ENCODE measurements at regions not wholly inside any gene's neighbourhood (a gene's known extent, or its start where the extent isn't known, plus 50 kb on each side); places are given as distances from the start of the nearest gene placed in this dataset.

DNA sequence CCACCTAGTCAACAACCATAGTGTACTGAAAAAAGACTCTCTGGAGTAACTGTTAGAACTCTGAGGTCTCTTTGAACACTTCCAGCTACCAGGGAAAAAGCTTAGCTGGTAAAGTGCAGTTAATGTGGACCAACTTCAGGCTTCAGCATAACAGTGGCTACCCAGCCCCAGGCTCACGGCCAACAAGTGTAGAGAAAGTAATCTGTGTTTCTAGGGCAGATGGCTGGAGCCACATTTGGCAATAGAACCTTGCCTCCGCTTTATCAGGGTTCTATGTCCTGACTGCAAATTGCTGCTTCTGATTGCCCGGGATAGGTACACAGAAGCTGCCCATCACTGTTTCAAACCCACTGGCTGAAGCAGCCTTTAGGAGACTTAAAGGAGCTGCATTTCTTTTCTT, 76.0 kb upstream of the SIMC1 start:
- TF ChIP-seq, protein P1, sequence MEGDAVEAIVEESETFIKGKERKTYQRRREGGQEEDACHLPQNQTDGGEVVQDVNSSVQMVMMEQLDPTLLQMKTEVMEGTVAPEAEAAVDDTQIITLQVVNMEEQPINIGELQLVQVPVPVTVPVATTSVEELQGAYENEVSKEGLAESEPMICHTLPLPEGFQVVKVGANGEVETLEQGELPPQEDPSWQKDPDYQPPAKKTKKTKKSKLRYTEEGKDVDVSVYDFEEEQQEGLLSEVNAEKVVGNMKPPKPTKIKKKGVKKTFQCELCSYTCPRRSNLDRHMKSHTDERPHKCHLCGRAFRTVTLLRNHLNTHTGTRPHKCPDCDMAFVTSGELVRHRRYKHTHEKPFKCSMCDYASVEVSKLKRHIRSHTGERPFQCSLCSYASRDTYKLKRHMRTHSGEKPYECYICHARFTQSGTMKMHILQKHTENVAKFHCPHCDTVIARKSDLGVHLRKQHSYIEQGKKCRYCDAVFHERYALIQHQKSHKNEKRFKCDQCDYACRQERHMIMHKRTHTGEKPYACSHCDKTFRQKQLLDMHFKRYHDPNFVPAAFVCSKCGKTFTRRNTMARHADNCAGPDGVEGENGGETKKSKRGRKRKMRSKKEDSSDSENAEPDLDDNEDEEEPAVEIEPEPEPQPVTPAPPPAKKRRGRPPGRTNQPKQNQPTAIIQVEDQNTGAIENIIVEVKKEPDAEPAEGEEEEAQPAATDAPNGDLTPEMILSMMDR (IDR thresholded peaks at IDR 0.05; ENCODE audit: low read depth, low read length), result no peak
- no peak for DNase-seq (ENCODE audit: extremely low read depth, low read depth)

DNA sequence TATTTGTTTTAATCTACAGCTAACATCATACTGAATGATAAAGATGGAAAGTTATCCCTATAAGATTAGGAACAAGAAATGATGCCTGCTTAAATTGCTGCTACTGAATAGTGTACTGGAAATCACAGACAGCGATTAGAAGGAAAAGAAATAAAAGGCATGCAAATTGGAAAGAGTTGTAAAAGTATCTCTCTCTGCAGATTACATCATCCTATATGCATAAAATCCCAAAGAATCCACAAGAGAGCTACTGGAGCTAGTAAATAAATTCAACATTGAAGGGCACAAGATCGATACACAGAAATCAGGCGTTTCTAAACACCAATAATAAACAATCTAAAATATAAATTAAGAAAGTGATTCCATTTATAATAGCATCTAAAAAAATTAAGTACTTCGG, 75.3 kb upstream of the SIMC1 start:
- no peak for DNase-seq (ENCODE audit: extremely low read depth, low read depth)
- TF ChIP-seq, protein P1 (IDR thresholded peaks at IDR 0.05; ENCODE audit: low read depth, low read length), result no peak

DNA sequence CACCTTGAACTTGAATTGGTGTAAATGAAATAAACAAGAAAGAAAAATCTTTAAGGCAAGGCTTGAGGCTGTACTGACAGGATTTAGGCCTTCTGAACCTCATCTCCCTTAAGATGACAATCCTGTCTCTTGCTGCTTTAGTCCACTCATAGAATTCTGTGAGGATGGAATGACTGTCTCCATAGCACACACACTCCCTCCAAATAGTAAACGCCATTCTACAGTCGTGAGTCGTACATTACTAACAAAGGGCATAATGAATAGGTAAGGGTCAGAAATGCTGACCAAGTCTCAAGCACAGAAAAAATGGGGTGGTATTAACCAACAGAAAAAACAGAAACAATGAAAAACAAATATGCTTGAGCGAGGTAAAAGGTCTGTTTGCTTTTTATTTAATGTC, 71.8 kb upstream of the SIMC1 start:
- TF ChIP-seq, protein P1 (IDR thresholded peaks at IDR 0.05; ENCODE audit: low read depth, low read length), result no peak
- DNase-seq (ENCODE audit: extremely low read depth, low read depth), result no peak

DNA sequence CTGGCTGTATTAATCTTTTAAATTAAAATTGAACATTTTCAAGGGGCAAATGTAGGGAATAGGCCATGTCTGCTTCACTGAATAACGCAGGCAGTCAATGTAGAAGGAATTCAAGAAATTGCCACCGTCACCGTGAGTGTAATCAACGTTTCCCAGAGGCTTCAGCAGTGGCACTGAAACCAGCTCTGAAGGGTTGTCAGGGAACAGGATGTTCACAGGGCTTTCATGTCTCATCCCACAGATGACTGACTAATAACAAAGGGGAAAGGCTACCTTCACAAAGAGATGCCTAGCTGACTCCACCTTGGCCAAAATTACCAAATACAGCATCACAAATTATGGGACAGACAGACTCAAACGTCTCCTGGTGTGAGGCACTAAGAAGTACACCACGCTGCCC, 70.4 kb upstream of the SIMC1 start:
- TF ChIP-seq, protein P1 (IDR thresholded peaks at IDR 0.05; ENCODE audit: low read depth, low read length), result no peak
- no peak for DNase-seq (ENCODE audit: extremely low read depth, low read depth)

DNA sequence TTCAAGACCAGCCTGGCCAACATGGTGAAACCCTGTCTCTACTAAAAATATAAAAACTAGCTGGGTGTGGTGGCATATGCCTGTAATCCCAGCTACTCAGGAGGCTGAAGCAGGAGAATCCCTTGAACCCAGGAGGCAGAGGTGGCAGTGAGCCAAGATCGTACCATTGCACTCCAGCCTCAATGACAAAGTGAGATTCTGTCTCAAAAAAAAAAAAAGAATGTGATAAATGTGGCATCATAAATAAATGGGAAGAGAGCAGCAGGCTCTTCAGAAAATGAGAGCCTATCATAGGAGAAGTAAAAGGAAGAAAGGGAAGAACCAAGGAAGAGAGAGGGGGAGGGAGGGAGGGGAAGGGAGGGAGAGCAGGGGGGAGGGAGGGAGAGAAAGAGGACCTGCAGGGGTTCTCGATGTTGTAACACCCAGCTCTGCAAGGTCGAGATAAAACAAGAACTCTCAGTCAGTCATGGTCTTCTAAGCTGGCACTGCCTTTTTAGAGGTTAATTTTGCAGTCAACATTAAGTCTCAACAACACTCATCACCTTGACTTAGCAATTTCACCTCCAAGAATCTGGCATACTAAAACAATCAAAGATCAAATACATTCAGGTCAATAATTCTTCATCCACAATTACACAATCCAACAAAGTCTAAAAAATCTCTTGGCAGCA, 68.7 kb upstream of the SIMC1 start:
- TF ChIP-seq, protein P1 (IDR thresholded peaks at IDR 0.05; ENCODE audit: low read depth, low read length), result no peak
- DNase-seq (ENCODE audit: extremely low read depth, low read depth), result no peak

DNA sequence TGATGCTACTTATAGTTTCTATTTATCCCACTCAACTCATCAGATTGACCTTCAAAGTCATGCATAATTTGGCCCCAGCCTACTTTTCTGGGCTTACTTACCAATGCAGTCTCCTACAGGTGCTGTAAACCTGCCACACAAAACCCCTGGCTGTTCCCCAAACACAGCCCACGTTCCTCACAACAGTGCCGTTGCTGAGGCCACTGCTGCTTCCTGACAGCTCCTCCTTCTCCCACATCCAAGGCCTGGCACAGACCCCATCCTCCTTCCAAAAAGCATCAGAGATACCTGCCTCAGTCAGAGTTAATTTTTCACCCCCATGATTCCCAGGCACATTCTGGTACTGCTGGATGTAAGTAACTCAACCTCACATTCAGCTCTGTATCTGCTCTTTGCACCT, 68.1 kb upstream of the SIMC1 start:
- TF ChIP-seq, protein P1 (IDR thresholded peaks at IDR 0.05; ENCODE audit: low read depth, low read length), result no peak
- DNase-seq (ENCODE audit: extremely low read depth, low read depth), result no peak

DNA sequence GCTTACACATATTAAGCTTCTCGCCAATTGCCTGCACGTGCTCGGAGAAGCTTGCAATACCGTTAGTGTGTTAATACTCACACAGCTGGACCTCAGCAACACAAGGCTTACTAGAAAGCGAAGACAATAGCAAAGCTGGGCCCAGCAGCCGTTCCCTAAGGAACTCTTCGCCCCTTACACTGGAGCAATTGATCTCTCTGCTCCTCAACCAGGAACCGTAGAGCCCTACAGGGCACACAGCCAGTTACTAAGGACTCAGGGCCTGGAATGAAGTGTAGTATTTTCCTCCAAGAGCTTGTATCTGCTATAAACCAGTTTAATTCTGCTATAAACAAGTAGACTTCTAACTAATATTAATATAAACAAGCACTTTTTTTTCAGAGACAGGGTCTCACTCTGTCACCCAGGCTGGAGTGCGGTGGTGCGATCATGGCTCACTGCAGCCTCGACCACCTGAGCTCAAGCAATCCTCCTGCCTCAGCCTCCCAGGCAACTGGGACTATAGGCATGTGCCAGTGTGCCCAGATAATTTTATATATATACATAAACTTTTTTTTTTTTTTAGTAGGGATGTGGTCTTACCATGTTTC, 67.0 kb upstream of the SIMC1 start:
- TF ChIP-seq, protein P1 (IDR thresholded peaks at IDR 0.05; ENCODE audit: low read depth, low read length), result no peak

More for the DNA sequence above, 67.0 kb upstream of the SIMC1 start:
- DNase-seq (ENCODE audit: extremely low read depth, low read depth), result no peak

Data from AG09319 (cell line).